AG04449 (cell line): ENCODE measurements at regions not wholly inside any gene's neighbourhood (a gene's known extent, or its start where the extent isn't known, plus 50 kb on each side); places are given as distances from the start of the nearest gene placed in this dataset.
"Not testable (repeated sequence)": the region's sequence is repeated elsewhere in the genome, so short reads cannot be mapped to it uniquely, and the experiment has no call there.

Experiments
- CTCF ChIA-PET: fragments of 350-600 bp; formaldehyde crosslinking; extraction: SDS; loops from one replicate; lab custom pipeline; 2021; ENCODE audit warnings: antibody characterized with exemption; lab: Yijun Ruan, JAX
- POLR2A ChIA-PET: fragments of 400-600, 350-600 bp; formaldehyde crosslinking; extraction: SDS; loops from one replicate; lab custom pipeline; 2020; ENCODE audit warnings: antibody characterized with exemption, inconsistent platforms; lab: Yijun Ruan, JAX
- DNase-seq: peaks from one replicate; pipeline ENCODE4 v3.0.0-alpha.2; 2010; ENCODE audit warnings: low read depth, low spot score
- H3K4me3 ChIP-seq: 2 replicates; pipeline ENCODE4 v1.5.1; 2011; ENCODE audit warnings: low read depth, mild to moderate bottlenecking, control low read depth, low read length
- TF ChIP-seq, protein P1 (sequence below): IDR thresholded peaks from one replicate; pipeline ENCODE4 v1.5.1; 2011; ENCODE audit warnings: mild to moderate bottlenecking, moderate library complexity, low read length, control low read depth, inconsistent platforms; ENCODE audit not compliant: insufficient read depth; ENCODE audit errors: missing control alignments

GRCh38 chr4:53886090-53886489 lies 178.3 kb downstream of the CHIC2 start:
- no peak for DNase-seq
- ChIA-PET CTCF (interaction anchor here (0.8 to 1.4 kb wide), 4 partner anchors 84 to 348 kb away, joined by 3 to 4 read pairs (median 3); no protein-coding TSS in a partner anchor), POLR2A (no interaction called here)
- TF ChIP-seq, protein P1, sequence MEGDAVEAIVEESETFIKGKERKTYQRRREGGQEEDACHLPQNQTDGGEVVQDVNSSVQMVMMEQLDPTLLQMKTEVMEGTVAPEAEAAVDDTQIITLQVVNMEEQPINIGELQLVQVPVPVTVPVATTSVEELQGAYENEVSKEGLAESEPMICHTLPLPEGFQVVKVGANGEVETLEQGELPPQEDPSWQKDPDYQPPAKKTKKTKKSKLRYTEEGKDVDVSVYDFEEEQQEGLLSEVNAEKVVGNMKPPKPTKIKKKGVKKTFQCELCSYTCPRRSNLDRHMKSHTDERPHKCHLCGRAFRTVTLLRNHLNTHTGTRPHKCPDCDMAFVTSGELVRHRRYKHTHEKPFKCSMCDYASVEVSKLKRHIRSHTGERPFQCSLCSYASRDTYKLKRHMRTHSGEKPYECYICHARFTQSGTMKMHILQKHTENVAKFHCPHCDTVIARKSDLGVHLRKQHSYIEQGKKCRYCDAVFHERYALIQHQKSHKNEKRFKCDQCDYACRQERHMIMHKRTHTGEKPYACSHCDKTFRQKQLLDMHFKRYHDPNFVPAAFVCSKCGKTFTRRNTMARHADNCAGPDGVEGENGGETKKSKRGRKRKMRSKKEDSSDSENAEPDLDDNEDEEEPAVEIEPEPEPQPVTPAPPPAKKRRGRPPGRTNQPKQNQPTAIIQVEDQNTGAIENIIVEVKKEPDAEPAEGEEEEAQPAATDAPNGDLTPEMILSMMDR, result no peak
- H3K4me3 ChIP-seq, result no peak overlapping the region

DNA sequence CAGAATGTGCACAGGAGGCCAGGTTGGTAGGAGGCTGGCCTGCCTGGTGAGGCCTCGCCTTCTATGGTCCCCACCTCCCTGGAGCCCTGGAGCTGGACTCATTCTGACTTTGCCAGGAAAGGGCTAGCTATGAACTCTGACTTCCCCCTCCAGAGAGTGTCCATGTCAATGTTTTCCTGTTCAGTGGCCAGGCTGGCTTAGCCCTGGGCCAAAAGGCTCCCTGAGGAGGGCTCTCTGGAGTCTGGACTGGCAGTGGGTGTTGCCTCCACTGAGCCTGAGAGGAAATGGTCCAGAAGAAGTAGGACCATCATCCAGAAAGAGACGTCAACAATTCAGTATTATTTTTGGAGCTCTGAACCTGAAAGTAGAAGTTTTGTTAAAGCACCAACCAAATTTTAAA lies 178.7 kb downstream of the CHIC2 start:
- TF ChIP-seq, protein P1, result no peak
- ChIA-PET POLR2A (no interaction called here), CTCF (interaction anchor here (1.0 to 1.4 kb wide), 3 partner anchors 84 to 348 kb away, joined by 3 to 4 read pairs (median 3); no protein-coding TSS in a partner anchor)
- DNase-seq, result no peak
- H3K4me3 ChIP-seq, result no peak overlapping the region

DNA sequence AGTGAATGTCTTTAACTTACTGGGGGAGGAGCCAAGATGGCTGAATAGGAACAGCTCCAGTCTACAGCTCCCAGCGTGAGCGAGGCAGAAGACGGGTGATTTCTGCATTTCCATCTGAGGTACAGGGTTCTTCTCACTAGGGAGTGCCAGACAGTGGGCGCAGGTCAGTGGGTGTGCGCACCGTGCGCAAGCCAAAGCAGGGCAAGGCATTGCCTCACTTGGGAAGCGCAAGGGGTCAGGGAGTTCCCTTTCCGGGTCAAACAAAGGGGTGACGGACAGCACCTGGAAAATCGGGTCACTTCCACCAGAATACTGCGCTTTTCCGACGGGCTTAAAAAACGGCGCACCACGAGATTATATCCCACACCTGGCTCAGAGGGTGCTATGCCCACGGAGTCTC lies 187.3 kb downstream of the CHIC2 start:
- H3K4me3 ChIP-seq, POLR2A ChIA-PET, DNase-seq: not testable (repeated sequence)
- CTCF ChIA-PET, result interaction anchor here (1.1 kb wide), 1 partner anchor 357 kb away, joined by 3 read pairs; no protein-coding TSS in a partner anchor

DNA sequence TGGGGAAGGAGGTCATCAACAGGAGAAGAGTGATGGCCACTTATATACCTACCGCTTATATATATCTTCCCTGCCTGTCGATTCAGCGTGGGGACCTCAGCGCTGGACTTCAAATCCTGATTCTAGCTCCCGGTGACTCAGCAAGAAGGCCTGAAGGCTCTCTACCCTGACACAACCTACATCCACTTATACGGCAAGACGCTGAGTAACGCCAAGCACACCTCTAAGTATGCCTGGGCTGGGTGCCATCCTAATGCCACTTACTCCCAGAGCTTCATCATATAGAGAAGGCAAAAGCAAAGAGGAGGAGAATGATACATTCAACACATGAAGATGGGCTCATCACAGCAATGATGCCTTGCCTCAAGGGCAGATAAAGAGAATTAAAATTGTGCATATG lies 198.3 kb downstream of the CHIC2 start:
- no peak overlapping the region for H3K4me3 ChIP-seq
- ChIA-PET CTCF (interaction anchor here (1.4 to 1.7 kb wide), 2 partner anchors 9 to 159 kb away, joined by 4 to 5 read pairs; no protein-coding TSS in a partner anchor), POLR2A (no interaction called here)
- no peak for DNase-seq
- TF ChIP-seq, protein P1, result no peak

DNA sequence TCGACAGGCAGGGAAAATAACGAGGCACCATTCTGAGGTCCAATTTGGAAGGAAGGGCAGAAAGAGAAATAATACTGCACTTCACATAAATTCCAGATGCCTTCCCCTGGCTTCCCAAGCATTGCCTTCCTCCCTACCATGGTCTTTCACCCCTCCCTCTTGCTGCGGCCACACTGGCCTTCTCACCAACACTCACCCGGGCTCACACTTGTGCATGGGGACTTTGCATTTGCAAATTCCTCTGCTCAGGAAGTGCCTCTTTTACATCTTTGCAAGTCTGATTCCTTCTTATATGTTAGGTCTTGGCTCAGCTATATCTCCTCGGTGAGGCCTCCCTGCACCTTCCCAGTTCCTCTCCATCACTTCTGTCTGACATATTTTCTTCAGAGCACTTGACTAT lies 199.4 kb downstream of the CHIC2 start:
- CTCF ChIA-PET, result interaction anchor here (1.4 kb wide), 1 partner anchor 158 kb away, joined by 5 read pairs; no protein-coding TSS in a partner anchor
- POLR2A ChIA-PET, result no interaction called here
- DNase-seq, result no peak
- TF ChIP-seq, protein P1, result no peak
- no peak overlapping the region for H3K4me3 ChIP-seq

DNA sequence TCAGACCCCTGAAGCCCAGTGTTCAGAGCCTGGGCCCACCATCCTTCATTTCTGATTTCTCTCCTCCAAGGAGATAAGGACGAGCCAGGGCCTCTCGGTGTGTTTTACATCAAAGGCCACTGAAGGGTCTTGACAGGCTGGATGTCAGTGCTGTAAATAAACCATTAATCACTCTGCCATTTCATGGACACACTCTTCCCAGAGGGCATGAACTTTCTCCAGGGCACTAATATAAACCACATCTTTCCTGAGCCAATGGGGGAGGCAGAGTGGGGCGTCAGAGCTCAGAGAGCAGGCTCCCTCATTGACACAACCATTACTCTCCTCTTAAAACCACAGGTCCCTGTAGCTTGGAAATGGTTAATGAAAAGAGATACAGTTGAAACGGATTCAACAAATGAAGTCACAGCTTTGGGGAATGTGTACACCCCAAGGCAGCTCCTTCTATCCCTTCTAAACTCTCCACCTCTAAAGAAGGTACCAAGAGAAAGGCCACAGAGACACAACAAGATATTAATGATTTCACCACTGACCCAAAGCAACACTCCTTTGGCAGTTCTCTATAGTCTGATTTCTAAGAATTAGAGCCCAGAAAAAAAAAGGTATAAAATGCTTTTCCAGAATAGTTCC lies 200.6 kb downstream of the CHIC2 start:
- CTCF ChIA-PET, result interaction anchor here (1.7 kb wide), 1 partner anchor 66 kb away, joined by 5 read pairs; no protein-coding TSS in a partner anchor
- no peak for DNase-seq
- POLR2A ChIA-PET, result no interaction called here
- TF ChIP-seq, protein P1, result no peak
- no peak overlapping the region for H3K4me3 ChIP-seq
